HG03520 (cell line): ENCODE measurements at regions not wholly inside any gene's neighbourhood (a gene's known extent, or its start where the extent isn't known, plus 50 kb on each side); places are given as distances from the start of the nearest gene placed in this dataset.
"Not testable (repeated sequence)": the region's sequence is repeated elsewhere in the genome, so short reads cannot be mapped to it uniquely, and the experiment has no call there.

Experiments
- ATAC-seq: cut with Tn5 transposase; IDR thresholded peaks from one replicate; pipeline ENCODE4 v1.9.1; 2021; ENCODE audit warnings: mild to moderate bottlenecking, moderate library complexity; ENCODE audit not compliant: unreplicated experiment

DNA sequence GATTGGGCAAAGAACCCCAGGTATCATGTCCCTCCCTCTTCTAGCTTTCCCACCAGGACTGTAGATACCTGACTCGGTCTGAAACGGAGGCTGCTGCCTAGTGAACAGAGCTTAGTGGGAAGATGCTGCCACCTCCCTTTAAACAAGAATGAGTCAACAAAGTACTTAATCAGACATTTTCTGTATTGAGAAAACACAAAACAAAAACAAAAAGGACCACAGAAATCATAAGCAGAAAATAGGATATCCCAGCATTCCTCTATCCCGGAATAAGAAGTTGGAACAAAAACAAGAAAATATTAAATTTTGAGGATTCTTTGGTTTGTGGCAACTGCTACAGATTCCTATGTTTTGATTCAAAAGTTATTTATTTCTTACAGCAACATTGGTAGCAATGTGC, 51.7 kb upstream of the COL8A1 start:
- no peak for ATAC-seq

DNA sequence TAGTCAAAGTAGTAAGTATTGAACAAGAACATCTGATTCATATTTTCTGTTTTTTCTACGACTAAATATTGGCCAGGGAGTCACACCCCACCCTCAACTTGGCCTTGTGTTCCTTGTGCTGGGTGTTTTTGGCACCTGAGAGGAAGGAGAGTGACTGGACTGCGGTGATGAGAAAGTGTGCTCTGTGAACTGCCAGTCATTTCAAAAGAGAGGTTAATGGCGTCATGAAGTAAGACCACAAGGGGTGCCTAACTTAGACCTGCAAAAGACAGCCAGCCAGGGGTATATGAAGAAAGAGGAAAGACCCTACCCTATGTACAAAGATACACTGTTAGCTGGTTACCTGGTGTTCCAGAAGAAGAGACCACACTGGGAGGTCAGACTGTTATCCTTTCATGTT, 58.4 kb upstream of the COL8A1 start:
- ATAC-seq: peak; percentile 76

DNA sequence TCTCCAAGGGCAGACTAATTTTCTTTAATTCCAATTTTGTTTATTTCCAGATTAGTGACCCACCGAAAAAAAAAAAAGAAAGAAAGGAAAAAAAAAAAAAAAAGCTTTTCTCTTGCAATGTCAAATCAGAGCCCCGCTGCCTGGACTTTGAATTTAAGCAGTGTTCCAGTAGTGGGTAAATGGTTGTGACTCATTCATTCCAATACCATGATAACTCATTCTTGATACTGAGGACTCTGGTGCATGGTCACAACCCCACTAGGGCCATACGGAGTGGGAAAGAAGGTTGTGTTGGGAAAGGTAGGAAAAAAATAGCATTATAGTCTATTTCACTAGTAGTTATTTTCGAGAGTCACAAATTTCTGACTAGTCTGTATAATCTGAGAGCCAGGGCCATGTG, 59.1 kb upstream of the COL8A1 start:
- ATAC-seq: no peak

DNA sequence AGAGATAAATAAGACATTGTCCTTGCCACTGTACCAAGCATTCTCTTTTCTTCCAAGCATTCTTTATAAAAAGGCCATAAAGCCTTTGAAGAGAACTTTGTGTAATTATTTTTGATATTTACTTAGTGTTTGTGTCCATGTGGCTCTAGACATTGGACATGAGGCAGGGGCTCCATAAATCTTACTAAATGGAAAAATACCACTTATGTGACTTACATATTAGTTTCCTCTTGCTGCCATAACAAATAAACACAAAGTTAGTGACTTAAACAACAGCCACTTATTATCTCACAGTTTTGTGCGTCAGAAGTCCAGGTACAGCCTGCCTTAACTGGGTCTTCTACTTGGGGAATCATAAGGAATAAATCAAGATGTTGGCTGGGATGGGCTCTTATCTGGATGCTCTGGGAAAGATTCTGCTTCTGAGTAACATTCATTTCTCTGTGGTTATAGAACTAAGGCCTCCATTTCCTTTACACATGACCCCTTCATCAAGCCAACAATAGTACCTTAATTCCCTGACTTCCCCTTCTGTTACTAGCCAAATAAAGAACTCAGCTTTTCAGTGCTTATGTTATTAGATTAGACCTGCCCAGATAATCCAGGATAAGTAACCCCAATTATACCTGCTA, 59.9 kb upstream of the COL8A1 start:
- no peak for ATAC-seq

DNA sequence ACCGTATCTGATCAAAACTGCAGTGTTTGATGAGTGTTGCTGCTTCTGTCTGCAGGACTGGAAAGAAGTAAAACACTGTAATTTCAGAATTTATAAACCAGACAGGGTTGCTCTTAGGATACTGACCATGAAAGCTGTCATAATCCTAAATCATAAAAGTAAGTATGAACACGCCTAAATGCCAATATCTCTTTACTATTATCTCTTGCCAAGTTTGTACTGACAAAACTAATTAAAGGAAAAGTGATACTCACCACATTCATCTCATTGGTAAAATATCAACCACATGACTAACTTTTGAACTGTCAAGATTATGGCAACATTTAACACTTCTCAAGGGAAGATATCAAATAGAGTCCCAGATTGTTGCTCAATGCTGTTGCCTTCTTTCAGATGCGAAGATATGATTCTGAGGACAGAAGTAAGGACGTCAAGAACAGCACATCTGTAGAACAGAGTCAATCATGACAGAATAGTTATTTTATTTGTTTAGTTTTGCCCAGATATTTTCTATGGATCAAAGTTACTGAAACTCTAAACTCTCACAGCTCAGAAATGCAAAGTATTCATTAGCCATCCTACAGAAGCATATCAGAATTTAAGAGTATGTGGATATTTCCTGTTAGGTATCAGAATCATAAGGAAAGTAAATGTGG, 61.4 kb upstream of the COL8A1 start:
- no peak for ATAC-seq

DNA sequence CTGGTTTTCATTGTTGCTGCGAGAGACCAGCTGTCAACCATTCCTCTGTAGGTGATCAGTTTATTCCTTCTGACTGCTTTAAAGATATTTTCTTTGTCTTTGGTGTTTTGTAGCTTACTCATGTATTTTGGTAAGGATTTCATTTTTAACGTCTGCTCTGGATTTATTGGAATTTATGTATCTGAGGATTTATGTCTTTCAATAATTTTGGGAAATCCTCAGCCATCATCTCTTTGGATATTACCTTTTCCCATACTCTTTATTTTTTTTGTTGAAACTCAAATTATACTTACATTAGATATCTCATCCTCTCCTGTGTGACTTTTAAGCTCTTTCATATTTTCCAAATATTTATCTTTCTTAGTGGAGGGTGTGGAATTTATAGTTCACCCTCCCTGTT, 62.7 kb upstream of the COL8A1 start:
- ATAC-seq: no peak

DNA sequence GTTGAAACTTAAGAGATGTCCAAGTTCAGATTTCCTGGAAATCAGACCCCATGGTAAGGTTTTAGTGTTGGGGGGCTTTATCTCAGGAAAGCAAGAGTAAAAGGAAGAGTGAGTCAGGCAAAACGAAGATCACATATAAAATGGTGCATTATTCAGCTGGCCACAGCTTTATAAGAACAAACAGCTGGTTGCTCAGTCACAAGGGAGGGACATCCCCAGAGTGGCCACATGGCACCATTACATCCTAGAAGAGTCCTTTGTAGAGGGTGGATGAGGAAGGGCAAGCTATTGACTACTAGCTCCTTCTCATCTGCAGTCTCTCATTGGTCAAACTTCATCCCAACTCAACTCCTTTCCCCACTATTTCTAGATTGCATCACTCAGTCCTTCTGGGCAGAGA, 68.3 kb upstream of the COL8A1 start:
- no peak for ATAC-seq

DNA sequence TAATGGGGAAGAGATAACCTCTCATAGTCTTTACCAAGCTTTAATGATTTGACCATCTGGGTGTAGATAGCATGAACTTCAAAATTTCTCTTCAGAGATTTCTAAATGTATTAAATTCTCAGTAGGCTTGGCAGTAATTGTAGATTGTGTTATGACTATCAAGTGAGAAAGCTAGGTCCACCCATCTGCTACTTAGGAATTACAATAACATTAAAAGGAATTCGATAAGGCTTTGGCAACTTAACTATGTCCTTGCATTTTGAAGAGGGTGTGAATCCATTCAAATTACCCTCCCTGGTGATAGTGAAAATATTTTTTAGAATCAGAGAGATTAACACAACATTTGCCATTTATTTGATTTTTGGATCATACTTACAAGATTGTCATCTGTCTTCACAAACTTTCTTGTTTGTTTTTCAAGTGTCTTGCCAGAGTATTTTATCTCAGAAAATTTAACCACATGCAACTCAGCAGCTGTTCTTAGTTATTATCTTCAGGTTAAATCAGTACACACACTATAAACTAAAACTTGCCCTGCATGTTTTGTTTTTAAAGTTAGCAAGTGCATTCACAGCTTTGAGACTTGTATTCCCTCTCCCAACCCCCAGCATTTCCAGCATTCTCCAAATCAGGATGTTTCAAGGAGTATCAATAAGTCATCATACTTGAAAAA, 69.6 kb upstream of the COL8A1 start:
- no peak for ATAC-seq

DNA sequence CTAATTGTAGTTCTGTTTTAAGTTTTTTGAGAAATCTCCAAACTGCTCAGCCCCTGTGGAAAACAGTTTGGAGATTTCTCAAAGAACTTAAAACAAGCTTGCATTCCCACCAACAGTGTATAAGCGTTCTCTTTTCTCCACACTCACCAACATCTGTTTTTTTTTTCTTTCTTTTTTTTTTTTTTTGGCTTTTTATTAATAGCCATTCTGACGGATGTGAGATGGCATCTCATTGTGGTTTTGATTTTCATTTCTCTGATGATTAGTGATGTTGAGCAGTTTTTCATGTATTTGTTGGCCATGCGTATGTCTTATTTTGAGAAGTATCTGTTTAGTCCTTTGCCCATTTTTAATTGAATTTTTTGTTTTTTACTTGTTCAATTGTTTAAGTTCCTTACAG, 73.1 kb upstream of the COL8A1 start:
- ATAC-seq: no peak

DNA sequence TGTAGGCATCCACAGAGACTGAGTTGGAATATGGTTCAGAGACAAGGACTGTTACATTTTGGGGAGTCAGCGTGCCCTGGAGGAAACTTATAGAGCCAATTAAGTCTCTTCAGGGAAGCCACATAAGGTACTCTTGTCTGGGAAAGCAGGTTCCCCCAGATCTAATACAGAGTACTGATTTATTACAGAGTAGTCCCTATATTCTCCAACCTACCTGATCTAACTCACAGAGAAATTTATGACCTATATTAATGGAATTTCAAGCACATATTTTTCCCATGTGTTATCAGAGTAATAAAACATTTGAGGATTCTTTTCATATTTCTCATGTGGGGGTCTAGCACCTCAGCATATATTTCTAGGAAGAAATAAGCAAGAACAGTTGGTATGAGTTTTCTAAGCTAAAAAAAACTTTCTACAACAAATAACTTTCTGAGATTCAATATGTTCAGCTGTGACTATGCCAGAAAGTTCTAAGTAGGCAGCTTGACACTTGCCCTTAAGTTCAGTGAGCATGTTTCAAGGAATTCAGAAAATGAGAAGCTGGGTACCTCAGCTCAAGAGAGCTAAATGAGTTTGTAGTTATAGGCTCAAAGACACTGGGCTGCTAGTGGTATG, 75.3 kb upstream of the COL8A1 start:
- ATAC-seq: no peak

DNA sequence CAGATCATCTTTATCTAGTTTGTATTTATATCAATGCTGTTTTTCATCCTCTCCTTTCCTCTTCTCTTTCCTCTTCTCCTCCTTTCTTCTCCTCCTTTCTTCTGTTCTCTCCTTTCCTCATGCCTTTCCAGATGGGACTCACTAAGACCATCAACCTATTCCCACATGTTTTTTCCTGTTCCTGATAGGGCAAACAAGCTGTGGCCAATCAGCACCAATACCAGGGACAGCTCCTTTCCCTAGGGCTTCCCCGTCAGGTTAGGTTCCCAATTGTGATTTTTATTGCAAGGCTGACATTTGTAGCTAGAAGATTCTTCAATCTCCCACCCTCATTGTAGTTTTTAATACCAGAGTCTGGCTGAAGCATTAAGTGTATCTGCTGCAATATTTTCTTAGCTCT, 76.3 kb upstream of the COL8A1 start:
- no peak for ATAC-seq

DNA sequence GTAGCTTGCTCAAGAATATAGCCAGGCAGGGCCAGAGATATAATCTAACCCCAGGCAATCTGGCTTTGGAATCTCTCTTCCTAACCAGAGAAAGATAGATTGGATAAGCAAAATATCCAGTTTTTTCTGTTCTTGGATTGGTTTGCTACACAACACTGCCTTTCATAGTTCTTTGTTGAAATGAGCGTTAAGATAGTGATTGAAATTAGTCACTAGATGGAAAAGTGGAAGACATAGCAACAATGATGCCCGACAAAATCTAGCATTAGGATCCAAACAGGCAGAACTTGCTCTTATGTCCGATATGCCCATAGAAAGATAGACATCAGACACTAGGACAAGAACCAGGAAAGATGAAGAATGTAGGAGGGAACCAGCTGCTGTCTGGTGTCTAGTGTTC, 77.3 kb upstream of the COL8A1 start:
- no peak for ATAC-seq

DNA sequence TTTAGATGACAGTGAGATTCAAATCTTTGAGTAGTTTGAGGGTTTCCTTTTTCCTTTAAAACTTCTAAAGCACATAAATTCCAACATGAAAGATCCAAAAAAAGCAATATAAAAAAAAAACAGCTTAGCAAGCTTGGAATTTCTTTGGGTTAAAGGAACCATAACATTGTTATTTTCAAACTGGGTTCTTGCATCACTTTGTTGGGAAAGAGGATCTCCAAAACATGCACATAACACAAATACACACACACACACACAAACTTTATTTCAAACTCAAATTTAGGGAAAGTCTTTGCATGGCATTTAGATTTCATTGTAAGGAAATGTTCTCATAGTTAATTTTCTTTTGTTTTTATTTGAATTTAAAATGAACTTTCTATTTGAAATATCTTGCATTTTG, 79.2 kb upstream of the COL8A1 start:
- no peak for ATAC-seq

DNA sequence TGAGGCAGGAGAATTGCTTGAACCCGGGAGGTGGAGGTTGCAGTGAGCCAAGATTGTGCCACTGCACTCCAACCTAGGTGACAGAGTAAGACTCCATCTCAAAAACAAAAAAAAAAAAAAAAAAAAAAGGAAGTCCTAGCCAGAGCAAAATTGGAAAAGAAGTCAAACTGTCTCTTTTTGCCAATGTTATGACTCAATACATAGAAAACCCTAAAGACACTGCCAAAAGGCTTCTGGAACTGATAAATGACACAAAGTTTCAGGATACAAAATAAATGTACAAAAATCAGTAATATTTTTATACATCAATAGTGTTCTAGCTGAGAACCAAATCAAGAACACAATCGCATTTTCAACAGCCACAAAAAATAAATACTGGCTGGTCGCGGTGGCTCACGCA, 82.5 kb upstream of the COL8A1 start:
- ATAC-seq: not testable (repeated sequence)

DNA sequence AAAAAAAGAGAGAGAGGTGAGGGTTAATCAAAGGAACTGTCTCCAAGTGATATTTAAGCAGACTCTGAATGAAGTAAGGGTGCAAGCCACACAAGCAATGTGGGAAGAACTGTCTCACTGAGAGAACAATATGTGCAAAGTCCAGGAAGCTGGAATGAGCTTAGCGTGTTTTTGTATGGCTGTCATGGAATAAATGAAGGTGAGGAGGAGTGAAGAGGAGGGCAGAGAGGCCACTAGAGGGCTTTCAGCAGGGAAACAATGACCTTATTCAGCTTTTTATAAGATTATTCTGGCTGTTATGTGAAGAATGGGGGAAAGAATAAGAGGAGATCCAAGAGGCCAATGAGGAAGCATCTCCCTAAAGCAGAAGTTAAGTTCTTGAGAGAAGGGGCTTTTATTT, 86.9 kb upstream of the COL8A1 start:
- no peak for ATAC-seq

DNA sequence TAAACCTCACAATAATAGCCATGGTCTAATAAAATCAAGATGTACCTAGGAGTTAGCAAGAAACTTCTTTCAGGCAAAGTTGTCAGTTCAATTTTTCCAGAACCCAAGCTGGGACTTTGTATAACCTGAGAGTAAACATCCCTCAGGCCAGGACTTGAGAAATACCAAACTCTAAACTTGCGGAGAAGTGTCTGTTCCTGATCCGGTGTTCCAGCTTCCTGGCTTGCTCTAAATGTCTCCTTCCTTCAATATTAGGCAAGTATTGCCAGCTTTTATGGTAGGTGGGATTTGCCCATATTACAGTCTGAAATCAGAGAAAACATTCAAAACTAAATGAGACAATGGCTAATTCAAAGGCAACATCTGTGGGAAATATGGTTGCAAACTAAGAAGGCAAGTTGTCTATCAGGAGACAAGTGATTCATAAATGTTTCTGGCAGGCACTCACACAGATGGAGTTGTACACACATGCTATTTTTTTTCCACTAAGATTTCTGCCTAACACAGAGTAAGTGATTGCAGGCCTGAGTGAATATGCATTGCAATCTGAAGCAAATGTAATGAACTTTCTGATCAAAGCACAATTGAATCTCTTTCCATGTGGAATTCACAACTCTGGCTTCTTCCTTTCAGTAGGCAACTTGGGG, 88.3 kb upstream of the COL8A1 start:
- ATAC-seq: no peak

DNA sequence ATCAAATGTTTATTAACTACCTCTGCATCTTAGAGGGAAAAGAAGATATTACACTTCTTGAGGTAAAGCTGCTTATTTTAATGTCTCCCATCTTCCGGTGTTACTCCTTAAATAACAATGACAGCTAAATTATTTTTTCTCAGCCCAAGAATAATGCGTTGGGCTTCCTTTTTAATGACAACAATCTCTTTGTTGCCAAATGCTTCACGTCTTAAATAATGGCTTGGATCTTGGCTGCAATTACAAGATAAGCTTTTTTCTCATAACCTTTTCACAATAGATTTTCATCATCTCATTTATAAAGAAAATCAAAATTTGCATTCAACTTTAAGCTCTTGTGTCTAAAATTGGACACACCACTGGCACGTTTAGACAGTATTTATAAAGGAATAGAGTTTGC, 89.2 kb upstream of the COL8A1 start:
- no peak for ATAC-seq

DNA sequence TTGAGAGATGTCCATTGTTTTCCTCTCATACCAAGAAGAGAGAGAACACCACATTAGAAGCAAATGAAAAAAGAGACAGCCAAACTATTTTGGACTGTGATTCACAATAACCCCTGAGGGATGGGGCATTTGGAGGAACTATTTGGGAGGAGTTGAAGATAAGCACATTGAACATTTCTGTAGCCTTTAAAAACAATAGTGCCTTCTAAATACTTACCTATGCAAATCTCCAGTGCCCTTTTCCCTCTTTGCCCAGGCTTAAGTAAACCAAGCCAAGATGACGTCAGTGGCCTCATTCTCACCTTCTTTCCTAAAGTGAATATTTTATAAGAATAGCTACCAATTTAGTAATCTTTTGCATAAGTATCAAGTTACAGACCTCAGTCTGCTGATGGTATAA, 89.7 kb upstream of the COL8A1 start:
- ATAC-seq: no peak

DNA sequence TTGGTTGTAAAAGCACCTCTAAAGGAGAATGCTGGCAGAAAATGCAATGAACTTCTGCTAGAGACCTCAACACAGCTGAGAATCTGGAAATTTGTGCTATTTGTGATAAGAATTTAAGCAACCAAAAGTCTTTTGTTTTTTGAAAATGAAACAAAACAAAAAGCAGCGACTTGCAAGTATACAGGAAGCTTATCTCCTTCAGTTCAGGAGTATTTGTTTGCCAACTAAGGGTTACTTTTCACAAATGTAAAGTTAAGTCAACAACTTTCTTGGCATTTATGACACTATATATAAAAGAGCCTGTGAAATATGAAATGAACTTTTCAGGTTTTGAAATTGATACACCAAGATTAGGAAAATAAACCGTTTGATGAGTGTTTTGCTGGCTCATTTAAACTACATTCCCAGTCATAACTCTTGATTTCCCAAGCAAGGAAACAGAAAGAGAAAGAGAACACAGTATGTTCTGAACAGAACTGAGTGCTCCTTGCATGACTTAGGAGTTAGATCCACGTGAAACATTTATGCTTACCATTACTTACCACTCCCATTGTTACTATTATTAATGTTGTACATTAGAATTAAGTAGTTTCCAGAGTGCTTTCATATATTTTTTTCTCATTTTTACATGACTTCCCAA, 92.3 kb upstream of the COL8A1 start:
- no peak for ATAC-seq

DNA sequence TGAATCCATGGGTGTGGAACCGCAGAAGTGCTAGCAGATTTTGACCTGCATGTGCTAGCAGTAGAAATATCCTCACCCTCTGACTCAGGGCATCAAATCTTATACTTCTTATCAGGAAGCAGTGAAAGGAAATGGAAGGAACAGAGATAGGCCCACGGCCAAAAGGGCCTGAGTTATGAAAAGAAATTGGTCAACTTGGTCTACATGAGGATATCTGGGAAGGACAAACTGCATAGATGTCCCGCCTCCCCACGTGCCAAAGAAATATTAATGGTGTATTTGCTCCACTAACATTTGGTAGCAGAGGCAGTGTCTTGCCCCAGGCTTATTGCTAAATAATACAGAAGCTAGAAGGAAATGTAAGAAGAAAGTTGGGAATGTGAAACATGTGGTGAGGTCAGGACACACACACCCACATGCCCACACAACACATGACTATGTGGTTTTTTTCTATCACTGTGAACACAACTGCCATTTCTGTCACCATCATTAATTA, 93.6 kb upstream of the COL8A1 start:
- no peak for ATAC-seq

DNA sequence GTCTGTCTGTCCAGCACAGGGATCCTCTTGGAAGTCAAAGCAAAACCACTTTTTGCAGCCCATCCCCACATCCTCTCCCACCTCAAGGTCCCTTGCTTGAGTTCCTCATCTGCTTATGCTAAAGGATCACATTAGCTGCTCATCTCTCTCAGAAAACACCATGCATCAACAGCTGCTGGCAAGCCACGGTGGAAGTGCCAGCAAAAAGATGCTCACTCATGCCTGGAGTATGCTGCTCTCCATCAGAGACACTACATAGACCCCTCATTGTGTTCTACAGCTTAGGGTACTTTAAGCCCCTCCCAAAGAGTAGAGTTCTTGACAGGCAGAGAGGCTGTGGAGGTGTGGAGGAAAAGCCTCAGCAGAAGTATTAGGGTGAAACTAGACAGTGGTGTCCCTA, 94.6 kb upstream of the COL8A1 start:
- ATAC-seq: no peak
